OCI-LY3 (cell line): ENCODE measurements at regions not wholly inside any gene's neighbourhood (a gene's known extent, or its start where the extent isn't known, plus 50 kb on each side); places are given as distances from the start of the nearest gene placed in this dataset.

Experiments
- CTCF ChIP-seq: fragments of 200-600, 300-600 bp; sonication (generic); IDR thresholded peaks from 2 replicates; pipeline ENCODE4 v1.5.1; 2014; ENCODE audit warnings: antibody characterized with exemption, low read length, low read depth
- EZH2phosphoT487 ChIP-seq: fragments of 200-600 bp; shearing (Covaris generic); IDR thresholded peaks from 2 replicates; pipeline ENCODE4 v1.6.1; 2018; ENCODE audit warnings: antibody characterized with exemption, mixed run types, low read depth

- TF ChIP-seq CTCF (no peak), EZH2phosphoT487 (no peak)
Observed at GRCh38 chr1:87167157-87167789, 161.4 kb upstream of the LMO4 start.
